DND-41 (cell line): ENCODE measurements at regions not wholly inside any gene's neighbourhood (a gene's known extent, or its start where the extent isn't known, plus 50 kb on each side); places are given as distances from the start of the nearest gene placed in this dataset.

ENCODE experiments used
- CTCF ChIP-seq: IDR thresholded peaks from 2 replicates; pipeline ENCODE4 v1.5.1; 2012; ENCODE audit warnings: borderline replicate concordance, low read length, moderate library complexity, mild to moderate bottlenecking; ENCODE audit not compliant: poor library complexity, severe bottlenecking; ENCODE audit errors: extremely low read depth
- EZH2 ChIP-seq: IDR thresholded peaks from 3 replicates; pipeline ENCODE4 v1.6.1; 2012; ENCODE audit warnings: borderline replicate concordance, low read depth, mild to moderate bottlenecking, moderate library complexity, low read length, inconsistent platforms; ENCODE audit not compliant: severe bottlenecking

GRCh38 chr10:76766682-76767081 is 870.9 kb downstream of the KCNMA1 start:
- TF ChIP-seq CTCF (no peak), EZH2 (no peak)
